GM18519 (cell line): ENCODE measurements at regions not wholly inside any gene's neighbourhood (a gene's known extent, or its start where the extent isn't known, plus 50 kb on each side); places are given as distances from the start of the nearest gene placed in this dataset.

Experiments used
- ATAC-seq: cut with Tn5 transposase; IDR thresholded peaks from one replicate; pipeline ENCODE4 v1.9.1; 2021; ENCODE audit warnings: mild to moderate bottlenecking, moderate library complexity; ENCODE audit not compliant: unreplicated experiment, low FRiP score

DNA sequence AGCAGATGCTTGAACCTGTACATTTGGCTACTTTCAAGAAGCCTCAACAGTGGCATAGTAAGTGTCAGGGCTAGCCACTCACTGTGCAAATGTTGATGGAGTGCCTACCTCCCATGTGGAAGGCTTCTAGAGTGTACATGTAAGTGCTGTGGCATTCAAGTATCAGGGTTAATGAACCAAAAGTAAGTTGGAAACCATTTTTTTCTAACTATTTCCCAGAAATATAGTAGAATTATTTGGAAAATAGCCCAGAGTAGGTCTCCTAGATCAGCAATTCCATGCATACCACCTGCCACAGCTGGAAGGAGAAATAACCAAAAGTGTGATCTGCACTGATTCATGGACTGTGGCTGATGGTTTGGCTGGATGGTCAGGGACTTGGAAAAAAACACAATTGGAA is 53.3 kb downstream of the FOXD1 start:
- ATAC-seq = no peak

DNA sequence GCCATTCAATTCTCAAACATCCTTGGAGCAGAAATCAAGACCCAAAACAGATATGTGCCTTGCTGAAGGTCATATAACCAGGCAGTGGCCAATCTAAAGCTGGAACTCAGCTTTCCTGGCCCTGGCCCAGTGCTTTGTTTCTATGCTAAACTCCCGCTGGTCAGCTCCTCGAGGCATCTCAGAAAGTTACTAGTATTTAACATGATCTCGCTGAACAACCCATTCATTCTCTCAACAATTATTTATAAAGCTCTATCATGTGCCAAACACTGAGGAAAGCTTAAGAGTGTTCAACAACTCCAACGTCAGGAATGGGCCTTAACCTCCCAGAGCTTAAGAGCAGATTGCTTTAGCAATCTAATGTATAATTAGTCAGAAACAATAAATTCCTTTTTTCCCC is 54.0 kb downstream of the FOXD1 start:
- ATAC-seq = no peak

DNA sequence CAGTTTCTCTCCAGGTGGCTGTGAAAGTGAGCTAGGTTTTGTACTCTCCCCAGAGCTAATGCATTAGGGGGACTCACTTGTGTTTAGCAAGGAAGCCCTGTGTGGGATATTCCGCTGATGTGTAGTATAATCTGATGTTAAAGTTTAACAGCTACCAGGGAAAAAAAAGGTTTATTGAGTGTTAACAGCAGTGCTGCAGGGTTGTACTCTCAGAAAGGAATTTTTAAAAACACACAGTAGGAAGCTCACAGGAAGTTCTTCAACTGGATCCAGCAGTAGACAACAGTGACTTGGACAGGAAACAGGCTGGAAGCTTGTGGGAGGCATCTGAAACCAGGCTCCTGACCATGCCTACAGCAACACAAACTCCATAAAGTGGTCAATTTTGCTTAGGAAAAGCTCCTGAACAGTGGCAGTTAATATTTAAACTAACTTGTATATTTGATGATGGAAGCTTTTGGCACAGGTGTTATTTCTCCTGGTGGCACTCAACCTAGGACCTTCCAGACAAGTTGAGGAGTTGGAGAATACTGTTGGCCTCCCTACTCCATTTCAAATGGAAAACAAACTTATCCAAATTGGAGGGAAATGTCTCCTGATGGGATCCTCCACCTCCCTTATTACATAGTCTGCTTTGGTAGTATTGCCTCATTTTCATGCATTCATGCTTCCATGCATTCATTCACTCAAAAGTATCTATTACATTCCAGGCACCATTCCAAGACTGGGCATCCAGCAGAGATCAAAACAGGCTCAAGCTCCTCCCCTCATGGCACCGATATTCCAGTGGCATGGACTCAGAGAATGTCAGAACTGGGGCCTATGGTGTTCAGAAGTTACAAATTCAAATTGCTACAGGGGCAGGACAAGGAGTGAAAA is 54.7 kb downstream of the FOXD1 start:
- ATAC-seq = no peak

GRCh38 chr5:73392775-73393174 is 55.8 kb downstream of the FOXD1 start:
- ATAC-seq = no peak

DNA sequence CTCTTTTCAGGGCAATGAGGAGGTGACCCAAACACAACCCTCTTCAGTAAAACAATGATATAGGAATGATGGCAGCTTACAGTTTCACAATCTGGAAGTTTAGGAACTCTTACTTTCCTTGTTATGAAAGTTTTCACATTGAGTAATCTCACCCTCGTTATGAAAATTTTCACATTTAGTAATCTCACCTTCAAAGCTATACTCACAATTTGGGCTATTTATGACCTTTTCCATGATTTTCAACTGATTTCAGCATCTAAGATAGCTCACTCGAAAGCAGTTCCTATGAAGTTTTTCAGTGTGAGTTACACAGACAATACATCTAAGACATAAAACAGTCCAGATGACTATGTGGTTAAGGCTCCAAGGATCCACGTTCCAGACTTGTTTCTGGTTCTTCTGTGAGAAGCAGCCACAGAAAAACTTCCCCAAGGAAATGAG is 57.1 kb downstream of the FOXD1 start:
- no peak for ATAC-seq

DNA sequence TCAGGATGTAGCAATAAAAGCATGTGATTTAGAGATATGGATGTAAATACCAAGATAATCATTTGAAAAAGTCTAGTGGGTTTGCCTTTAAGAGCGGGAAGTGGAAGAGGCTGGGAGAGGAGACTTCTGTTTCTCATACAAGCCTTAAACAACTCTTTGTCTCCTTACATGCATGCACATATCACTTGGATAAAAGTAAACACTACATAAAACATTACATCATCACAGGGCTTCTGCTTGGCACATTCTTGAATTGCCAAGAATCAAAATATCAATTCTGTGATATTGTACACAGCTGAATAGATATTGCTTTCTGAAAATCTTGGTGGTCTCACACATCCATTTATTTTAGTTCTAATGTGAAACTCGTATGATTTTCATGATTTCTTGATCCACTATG is 57.6 kb downstream of the FOXD1 start:
- no peak for ATAC-seq

DNA sequence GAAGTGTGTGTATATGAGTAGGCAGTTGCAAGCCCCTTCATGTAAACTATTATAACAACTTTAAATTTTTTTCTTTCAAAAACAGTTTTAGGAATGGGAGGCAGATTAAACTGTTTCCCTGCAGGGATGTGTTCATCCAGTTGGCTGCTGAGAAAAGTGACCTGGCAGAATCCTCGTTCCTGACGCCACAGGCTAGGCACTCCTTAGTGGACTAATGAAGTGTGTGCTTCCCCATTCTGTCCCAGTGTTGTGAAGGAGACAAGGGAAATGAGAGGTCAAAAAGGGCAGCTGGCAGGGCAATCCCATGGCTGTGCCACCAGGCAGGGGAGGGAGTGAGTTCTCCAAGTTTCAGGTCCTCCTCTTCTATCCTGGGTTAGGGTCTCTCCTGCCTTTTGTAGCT is 59.8 kb downstream of the FOXD1 start:
- ATAC-seq = no peak

DNA sequence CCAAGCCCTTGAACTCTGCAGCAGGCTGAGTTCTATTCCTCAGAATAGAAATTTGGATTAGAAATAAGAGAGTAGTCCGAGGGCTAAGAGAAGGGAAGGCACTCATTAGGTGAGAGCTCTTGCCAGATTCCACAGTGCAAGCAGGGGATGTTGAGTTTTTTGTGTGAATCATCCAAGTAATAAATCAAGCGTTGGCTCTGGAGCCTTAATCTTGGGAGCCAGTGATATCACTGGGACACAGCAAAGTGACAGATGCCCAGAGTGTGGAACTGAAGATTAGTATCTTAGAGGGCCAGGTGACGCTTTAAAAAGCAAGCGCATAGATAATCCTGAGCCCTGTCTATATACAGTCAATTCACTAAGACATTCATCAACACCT is 60.3 kb downstream of the FOXD1 start:
- no peak for ATAC-seq

DNA sequence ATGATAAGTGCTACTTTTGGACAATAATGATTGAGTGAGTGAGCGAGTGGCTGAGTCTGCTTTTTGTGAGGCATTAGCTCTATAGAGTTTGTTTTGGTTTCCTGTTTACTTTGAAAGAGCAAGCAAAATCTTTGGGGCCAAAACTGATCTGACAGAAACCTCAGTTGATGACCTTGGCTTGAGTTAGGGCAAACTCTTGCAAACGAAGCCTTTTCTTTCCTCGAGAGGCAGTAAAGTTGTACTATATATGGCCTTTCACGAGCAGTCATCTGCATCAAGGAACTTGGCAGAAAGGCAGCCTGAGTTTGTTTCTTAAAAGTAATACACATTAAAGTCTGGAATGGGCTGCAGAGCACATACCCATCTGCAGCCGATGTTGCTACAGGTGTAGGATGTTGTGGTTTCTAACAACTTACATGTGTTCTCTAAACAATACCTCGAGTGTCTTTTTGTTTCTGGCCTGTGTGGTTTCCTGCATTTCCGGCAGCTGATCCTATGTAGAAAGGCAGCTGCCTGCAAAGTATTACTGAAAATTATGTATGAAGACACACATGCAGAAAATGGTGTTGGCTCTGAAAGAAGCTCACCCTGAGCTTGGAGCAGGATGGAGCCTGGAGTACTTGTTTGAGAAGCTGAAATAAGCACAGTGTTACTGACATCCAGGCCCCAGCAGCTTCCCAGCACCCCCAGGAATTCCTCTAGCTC is 60.8 kb downstream of the FOXD1 start:
- peak; percentile 94 for ATAC-seq

DNA sequence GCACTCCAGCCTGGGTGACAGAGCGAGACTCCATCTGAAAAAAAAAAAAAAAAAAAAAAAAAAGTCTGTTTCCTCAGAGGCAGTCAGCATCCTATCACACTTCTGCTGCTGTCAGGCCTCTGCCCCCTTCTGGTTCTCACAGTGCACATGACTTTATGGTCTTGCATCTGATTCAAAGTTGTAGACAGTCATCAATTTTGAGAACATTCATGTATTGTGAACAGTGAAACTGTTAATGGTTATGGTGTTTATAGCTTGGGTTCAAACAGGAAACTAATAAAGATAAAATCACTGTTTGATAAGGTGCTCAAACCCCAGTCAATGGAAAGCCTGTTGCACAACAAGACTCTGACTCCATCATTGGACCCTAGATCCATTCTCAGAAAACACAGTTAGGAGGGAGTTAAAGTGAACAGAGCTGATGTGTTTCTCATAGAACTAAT is 61.4 kb downstream of the FOXD1 start:
- ATAC-seq = no peak

GRCh38 chr5:73384861-73385260 is 63.7 kb downstream of the FOXD1 start:
- ATAC-seq = no peak

- ATAC-seq = no peak
Observed at GRCh38 chr5:73382401-73382740, 66.2 kb downstream of the FOXD1 start.

- ATAC-seq = no peak
Observed at GRCh38 chr5:73381590-73382400, 66.8 kb downstream of the FOXD1 start.

GRCh38 chr5:73380710-73381589 is 67.6 kb downstream of the FOXD1 start:
- ATAC-seq = no peak

- ATAC-seq = no peak
Observed at GRCh38 chr5:73380041-73380440, 68.5 kb downstream of the FOXD1 start.

DNA sequence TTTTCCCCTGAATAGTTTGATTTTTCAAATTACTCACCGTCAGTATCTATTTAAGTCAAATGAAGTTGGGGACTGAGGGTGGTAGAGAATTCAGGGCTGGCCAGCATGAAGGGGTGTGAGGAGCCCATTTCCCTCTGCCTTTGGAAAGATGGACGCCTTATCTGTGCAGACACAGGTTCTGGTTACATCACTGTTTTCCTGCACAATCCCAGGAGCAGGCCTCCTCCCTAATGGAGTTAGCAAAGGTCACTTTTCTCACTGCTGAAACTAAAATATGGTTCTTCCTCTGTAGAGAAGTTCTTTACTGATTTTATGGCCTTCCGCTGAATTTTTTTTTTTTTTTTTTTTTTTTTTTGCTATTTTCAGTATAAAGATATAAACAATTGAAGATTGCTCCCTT is 69.1 kb downstream of the FOXD1 start:
- ATAC-seq = no peak

DNA sequence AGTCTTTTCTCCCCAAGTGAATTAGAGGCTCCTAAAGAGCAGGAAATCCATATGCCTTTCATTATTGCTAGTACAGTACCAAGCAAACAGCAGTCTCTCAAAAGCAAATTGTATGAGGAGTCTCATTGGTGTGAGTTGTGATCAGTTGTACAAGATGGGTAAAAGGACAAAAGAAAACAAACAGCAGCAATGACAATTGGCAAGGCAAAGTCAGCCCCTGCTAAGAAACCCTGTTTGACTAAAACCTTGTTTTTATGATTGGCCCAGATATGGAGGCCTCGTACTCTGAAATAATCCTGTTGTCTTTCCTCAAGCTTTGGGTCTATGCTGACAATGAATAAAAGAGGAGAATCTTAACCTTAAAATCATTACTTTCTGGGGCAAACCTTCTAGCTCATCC is 69.8 kb downstream of the FOXD1 start:
- ATAC-seq = no peak

GRCh38 chr5:73378070-73378469 is 70.5 kb downstream of the FOXD1 start:
- ATAC-seq = no peak

GRCh38 chr5:73376618-73377170 is 71.9 kb downstream of the FOXD1 start:
- no peak for ATAC-seq

- no peak for ATAC-seq
Observed at GRCh38 chr5:73375949-73376348, 72.6 kb downstream of the FOXD1 start.
